GM12801 (cell line): ENCODE measurements at regions not wholly inside any gene's neighbourhood (a gene's known extent, or its start where the extent isn't known, plus 50 kb on each side); places are given as distances from the start of the nearest gene placed in this dataset.

Experiments used
- CTCF ChIP-seq: IDR thresholded peaks from one replicate; pipeline ENCODE4 v1.5.1; 2011; ENCODE audit warnings: control low read depth; ENCODE audit not compliant: insufficient read length; ENCODE audit errors: extremely low read depth

DNA sequence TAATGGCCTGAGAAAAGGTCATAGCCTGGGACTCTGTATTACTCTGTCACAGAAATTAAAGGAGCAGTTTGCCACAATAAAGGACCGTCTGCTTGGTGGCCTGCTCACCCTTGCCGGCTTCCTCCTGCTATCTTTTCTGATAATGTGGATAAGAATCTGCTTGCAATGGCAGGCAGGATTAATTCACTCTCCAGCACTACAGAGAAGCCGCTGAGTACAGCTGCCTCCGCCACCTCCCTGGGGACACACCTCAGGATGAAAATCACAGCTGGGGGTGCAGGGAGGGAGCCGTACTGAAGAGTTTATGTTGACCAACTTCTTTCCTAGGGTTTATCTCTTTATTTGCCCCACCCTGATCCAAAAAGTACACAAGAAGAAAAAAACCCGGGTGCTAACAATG is 245.9 kb upstream of the RPL38 start:
- no peak for TF ChIP-seq CTCF

DNA sequence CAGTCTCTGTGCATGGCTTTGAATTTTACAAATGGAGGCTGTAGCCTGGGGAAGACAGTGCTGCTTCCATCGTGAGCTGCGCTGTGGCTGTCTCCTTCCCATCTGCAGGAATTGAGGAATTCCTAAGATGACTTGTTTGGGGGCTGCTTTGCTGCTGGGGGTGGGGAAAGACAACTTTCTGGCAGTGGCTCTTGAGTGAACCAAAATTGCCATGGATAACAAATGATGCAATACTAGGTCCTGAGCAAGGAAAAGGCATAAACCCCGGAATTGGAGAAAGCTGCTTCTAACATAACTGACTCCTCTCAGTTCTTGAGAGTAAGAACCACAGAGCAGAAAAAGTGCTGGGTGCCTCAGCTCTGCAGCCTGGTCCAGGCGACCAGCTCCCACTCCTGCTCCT is 245.0 kb upstream of the RPL38 start:
- TF ChIP-seq CTCF: no peak

DNA sequence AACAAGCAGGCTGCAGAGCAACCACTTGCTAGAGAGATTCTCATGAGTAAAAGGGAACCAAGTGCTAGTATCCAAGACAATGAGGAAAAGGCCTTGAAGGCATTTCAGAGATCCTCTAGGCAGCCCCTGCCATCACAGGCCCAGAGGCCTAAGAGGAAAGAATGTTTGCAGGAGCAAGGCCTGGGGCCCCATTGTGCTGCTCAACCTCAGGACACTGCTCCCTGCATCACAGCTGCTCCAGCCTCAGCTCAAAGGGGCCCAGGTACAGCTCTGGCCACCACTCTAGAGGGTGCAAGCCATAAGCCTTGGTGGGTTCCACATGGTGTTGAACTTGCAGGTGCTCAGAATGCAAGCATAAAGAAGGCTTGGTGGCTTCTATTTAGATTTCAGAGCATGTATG is 243.0 kb upstream of the RPL38 start:
- TF ChIP-seq CTCF: no peak

- no peak for TF ChIP-seq CTCF
Observed at GRCh38 chr17:73962308-73962707, 241.2 kb upstream of the RPL38 start.

DNA sequence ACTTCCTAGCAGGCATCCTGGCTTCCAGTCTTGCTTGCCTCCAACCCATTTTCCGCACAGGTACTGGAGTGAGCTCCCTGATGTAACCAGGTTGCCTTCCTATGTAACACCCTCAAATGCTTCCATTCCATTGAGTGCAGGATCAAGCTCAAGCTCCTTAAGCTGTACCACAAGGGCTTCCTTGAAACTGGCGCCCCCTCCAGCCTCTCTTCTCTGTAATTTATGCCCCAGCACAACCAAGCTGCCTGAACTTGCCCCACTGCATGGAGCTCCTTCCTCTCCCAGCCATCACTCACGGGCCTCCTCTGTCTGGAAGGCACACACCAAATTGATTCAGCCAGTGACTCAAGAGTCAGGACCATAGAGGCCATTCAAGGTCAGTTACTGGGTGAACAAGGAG is 234.8 kb upstream of the RPL38 start:
- no peak for TF ChIP-seq CTCF

GRCh38 chr17:73969956-73970355 is 233.5 kb upstream of the RPL38 start:
- TF ChIP-seq CTCF: no peak

DNA sequence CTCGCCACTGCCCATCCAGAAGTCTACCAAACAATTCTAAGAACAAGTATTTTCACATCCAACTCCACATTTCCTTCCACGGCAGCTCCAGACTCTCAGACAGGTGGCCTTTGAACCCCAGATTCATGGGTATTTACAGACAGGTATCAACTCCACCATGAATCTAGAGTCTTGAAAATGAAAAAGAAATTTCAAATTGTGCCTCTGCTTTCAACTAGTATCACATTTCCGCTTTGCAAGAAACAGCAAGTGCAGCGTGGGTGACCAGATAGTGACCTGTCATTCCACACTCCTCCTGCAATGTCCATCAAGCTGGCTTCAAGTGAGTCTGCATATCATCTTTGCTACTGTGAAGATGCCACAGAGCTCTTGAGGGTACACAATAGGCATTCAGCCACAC is 232.4 kb upstream of the RPL38 start:
- no peak for TF ChIP-seq CTCF

DNA sequence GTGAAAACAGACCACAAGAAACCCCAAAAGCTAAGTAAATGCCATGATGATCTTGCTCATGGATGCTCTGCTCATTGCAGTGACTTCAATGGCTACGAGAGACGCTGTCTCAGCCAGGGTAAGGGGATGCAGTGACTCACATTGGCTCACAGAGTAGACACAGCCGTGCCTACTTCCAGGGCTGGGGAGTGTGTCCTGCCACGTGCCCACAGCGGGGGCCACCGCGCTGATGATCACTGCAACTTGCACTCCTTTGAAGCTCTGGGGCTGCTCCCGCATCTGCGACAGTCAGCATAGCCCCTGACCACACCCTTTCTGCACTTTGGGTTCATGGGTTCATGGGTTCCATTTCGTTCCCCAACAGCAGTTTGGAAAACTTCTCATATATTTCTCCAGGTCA is 231.4 kb upstream of the RPL38 start:
- TF ChIP-seq CTCF: no peak
